GM10248 (cell line): ENCODE measurements at regions not wholly inside any gene's neighbourhood (a gene's known extent, or its start where the extent isn't known, plus 50 kb on each side); places are given as distances from the start of the nearest gene placed in this dataset.

Experiments used
- CTCF ChIA-PET: fragments of 300-600 bp; sonication (Branson Sonifier 250); formaldehyde crosslinking; extraction: SDS; loops from one replicate; lab custom pipeline; 2021; ENCODE audit warnings: antibody characterized with exemption; lab: Yijun Ruan, JAX
- POLR2A ChIA-PET: fragments of 350-650 bp; sonication (Branson Sonifier 250); formaldehyde crosslinking; extraction: SDS; loops from one replicate; lab custom pipeline; 2020; ENCODE audit warnings: antibody characterized with exemption; lab: Yijun Ruan, JAX
- DNase-seq: peaks from one replicate; pipeline ENCODE4 v3.0.0; 2012; ENCODE audit errors: extremely low spot score
- TF ChIP-seq, protein P1 (sequence below): IDR thresholded peaks from 2 replicates; pipeline ENCODE4 v1.5.1; 2012; ENCODE audit warnings: mild to moderate bottlenecking, low read depth; ENCODE audit errors: extremely low read depth, missing control alignments, control extremely low read depth

DNA sequence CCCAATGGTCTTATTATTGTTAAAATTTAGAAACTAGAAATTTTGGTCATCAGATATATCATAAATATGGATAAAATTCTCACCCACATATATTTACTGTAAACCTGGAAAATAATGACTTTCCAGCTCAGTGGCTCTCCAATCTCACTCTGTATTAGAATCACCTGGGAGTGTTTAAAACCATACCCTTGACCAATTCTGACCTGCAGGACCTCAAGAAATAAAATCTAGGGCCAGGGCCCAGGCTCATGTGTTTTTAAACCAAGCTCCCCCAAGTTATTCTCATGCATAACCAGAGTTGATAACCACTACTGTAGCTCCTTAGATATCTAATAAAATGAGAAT, 372.1 kb downstream of the SHQ1 start:
- POLR2A ChIA-PET = no interaction called here
- TF ChIP-seq, protein P1, sequence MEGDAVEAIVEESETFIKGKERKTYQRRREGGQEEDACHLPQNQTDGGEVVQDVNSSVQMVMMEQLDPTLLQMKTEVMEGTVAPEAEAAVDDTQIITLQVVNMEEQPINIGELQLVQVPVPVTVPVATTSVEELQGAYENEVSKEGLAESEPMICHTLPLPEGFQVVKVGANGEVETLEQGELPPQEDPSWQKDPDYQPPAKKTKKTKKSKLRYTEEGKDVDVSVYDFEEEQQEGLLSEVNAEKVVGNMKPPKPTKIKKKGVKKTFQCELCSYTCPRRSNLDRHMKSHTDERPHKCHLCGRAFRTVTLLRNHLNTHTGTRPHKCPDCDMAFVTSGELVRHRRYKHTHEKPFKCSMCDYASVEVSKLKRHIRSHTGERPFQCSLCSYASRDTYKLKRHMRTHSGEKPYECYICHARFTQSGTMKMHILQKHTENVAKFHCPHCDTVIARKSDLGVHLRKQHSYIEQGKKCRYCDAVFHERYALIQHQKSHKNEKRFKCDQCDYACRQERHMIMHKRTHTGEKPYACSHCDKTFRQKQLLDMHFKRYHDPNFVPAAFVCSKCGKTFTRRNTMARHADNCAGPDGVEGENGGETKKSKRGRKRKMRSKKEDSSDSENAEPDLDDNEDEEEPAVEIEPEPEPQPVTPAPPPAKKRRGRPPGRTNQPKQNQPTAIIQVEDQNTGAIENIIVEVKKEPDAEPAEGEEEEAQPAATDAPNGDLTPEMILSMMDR = no peak
- CTCF ChIA-PET = interaction anchor here (1.3 to 1.9 kb wide), 3 partner anchors 12 to 19 kb away, joined by 3 to 6 read pairs (median 3); no protein-coding TSS in a partner anchor
- DNase-seq = no peak

DNA sequence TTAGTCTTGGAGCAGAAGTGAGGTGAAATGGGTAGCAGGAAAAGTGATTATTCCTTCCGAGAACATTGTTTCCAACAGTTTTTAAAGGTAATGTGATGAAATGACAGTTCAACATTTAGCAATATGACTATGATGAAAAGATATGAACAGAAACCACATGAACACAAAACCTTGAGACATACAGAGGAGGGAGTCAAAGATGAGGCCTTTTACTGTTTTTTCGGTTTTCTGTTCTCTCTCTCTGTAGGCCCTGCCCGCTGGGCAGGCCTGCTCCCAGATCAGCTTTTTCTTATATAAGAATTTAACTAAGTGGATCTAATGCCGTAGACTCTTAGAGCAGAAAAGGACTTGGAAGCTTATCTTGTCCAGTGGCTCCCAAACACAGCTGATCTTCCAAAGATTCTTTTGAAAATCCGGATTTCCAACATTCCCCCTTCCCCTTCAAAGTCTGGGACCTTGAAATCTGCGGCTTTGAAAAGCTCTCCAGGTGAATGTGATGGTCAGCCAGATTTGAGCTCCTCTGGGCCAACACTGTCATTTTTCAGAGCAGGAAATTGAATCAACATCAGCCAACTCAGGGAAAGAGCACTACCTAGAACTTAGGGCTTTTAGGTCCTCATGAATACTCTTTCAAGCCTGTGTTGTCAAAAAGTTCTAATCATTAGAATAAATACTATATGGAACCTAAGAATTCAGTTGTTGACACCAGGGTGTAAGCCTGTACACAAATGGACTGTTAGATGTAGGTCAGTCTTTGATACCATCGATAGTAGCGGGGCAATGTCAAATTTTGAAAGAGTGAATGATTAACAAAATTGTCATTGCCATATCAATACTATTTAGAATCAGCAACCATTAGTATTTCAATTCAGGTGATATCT, 372.7 kb downstream of the SHQ1 start:
- no peak for DNase-seq
- ChIA-PET POLR2A (no interaction called here), CTCF (interaction anchor here (1.2 to 1.9 kb wide), 4 partner anchors 8 to 20 kb away, joined by 3 to 6 read pairs (median 3); no protein-coding TSS in a partner anchor)
- TF ChIP-seq, protein P1 = no peak

DNA sequence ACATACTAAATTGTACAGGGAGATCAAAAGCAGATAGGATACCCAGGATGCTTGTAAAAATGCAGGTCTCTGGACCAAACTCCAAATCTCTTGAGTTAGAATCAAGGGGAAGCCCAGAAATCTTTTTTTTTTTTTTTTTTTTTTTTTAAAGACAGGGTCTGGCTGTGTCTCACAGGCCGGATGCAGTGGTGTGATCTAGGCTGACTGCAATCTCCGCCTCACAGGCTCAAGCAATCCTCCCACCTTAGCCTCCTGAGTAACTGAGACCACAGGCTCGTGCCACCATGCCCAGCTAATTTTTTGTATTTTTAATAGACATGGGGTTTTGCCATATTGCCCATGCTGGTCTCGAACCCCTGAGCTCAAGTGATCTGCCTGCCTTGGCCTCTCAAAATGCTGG, 373.5 kb downstream of the SHQ1 start:
- ChIA-PET CTCF (interaction anchor here (1.2 to 1.9 kb wide), 2 partner anchors 9 to 13 kb away, joined by 3 to 6 read pairs; no protein-coding TSS in a partner anchor), POLR2A (no interaction called here)
- TF ChIP-seq, protein P1 = no peak
- DNase-seq = no peak

DNA sequence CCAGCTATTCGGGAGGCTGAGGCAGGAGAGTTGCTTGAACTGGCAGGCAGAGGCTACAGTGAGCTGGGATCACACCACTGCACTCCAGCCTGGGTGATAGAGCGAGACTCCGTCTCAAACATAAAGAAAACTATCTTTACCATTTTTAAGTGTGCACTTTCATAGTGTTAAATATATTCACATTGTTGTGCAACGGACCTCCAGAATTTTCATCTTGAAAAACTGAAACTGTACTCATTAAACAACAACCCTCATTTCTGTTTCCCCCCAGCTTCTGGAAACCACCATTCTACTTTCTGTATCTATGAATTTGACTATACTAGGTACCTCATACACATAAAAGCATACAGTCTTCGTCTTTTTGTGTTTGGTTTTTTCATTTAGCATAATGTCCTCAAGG, 375.1 kb downstream of the SHQ1 start:
- DNase-seq = no peak
- TF ChIP-seq, protein P1 = no peak
- POLR2A ChIA-PET = interaction anchor here (0.7 kb wide), 1 partner anchor 60 kb away, joined by 5 read pairs; no protein-coding TSS in a partner anchor
- CTCF ChIA-PET = interaction anchor here (1.2 to 1.6 kb wide), 3 partner anchors 10 to 20 kb away, joined by 3 to 4 read pairs (median 3); no protein-coding TSS in a partner anchor

DNA sequence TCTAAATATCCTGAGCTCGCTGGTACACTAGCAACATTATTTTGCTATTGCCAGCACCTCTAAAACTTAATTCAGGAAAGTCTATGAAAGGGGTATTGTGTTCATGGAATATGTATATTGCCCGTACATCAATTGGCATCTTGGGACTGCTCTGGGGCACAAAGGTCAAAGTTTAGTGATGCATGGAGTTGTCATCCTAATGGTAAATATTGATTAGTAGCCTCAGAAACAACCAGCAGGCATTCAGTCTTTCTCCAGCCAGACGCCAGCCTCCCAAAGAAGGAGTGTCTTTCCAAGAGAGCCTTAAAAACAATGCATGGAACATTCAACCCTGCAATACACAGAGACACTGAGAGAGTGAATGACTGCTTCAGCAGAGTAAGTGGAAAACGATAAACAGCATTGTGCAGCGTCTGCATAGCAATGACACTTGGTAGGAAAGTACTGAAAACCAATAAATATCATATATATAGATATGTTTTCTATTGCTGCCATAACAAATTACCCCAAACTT, 377.3 kb downstream of the SHQ1 start:
- no peak for DNase-seq
- ChIA-PET POLR2A (interaction anchor here (0.6 kb wide), 1 partner anchor 375 kb away, joined by 5 read pairs; no protein-coding TSS in a partner anchor), CTCF (interaction anchor here (0.8 to 2.4 kb wide), 4 partner anchors 7 to 23 kb away, joined by 3 to 7 read pairs (median 4); no protein-coding TSS in a partner anchor)
- TF ChIP-seq, protein P1 = no peak

DNA sequence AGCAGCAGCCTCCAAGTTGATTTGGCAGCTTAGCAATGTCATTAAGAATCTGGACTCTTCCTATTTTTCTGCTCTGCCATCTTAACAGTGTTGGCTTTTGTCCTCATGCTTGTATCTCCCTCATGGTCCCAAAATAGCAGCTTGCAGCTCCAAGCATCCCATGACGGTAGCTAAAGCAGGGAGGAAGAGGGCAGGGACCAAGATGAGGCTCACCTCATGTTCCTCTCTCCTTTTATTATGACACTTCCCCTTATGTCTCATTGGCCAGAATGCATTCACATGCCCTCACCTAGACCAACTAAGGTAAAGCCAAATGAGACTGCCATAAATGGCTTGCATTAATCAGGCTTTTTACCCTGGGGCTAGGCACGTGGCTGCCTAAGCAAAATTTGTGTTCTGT, 382.4 kb downstream of the SHQ1 start:
- POLR2A ChIA-PET = no interaction called here
- CTCF ChIA-PET = interaction anchor here (0.7 to 2.1 kb wide), 8 partner anchors 9 to 67 kb away, joined by 3 to 4 read pairs (median 3); no protein-coding TSS in a partner anchor
- DNase-seq = no peak
- TF ChIP-seq, protein P1 = no peak
